ENCODE measurements at regions not wholly inside any gene's neighbourhood (a gene's known extent, or its start where the extent isn't known, plus 50 kb on each side); places are given as distances from the start of the nearest gene placed in this dataset.

- BruUV-seq (replicated peaks): no TSS peak
- ATAC-seq (no peak), DNase-seq (ENCODE audit: low read depth, low spot score) (no peak)
- Histone ChIP-seq H3K27me3 (ENCODE audit: control insufficient read depth, insufficient read depth, low read length) (no peaks in the 10 kb centered on the region), H3K4me3 (ENCODE audit: low read depth in 2 of 2, low read length in 2 of 2) (no peak overlapping the region), H3K36me3 (ENCODE audit: control insufficient read depth, insufficient read depth, low read length) (no peaks in the 10 kb centered on the region), H3K27ac (ENCODE audit: low read length) (no peak overlapping the region), H3K9me3 (ENCODE audit: control insufficient read depth, insufficient read depth, low read depth, low read length) (no peaks in the 10 kb centered on the region), H3K4me1 (ENCODE audit: control insufficient read depth, insufficient read depth, low read length) (no peaks in the 10 kb centered on the region)
- in situ Hi-C loops (cut with HindIII; ENCODE audit: low pct_unique_long_range_greater_than_20kb, low sequenced_read_pairs): no loop called here
- intact Hi-C loops (cut with micrococcal nuclease; ENCODE audit: unreplicated experiment): no loop called here
- POLR2A ChIA-PET: no interaction called here
- CTCF ChIA-PET: no interaction called here
- TF ChIP-seq CTCF (IDR thresholded peaks at IDR 0.05) (no peak), REST (IDR thresholded peaks at IDR 0.05; ENCODE audit: insufficient read depth in 1 of 2, low read depth in 2 of 2, low read length in 1 of 2) (no peak)
These were observed 403.3 kb upstream of the SGO1 start for GRCh38 chr3:20589275-20589674.

- Histone ChIP-seq H3K27me3 (ENCODE audit: control insufficient read depth, insufficient read depth, low read length) (no peaks in the 10 kb centered on the region), H3K4me3 (ENCODE audit: low read depth in 2 of 2, low read length in 2 of 2) (no peak overlapping the region), H3K27ac (ENCODE audit: low read length) (no peak overlapping the region), H3K36me3 (ENCODE audit: control insufficient read depth, insufficient read depth, low read length) (no peaks in the 10 kb centered on the region), H3K4me1 (ENCODE audit: control insufficient read depth, insufficient read depth, low read length) (no peaks in the 10 kb centered on the region), H3K9me3 (ENCODE audit: control insufficient read depth, insufficient read depth, low read depth, low read length) (no peaks in the 10 kb centered on the region)
- TF ChIP-seq SIN3A (IDR thresholded peaks at IDR 0.05; ENCODE audit: borderline replicate concordance, insufficient read depth, low read depth, low read length) (no peak), POLR2AphosphoS5 (IDR thresholded peaks at IDR 0.05; ENCODE audit: low read depth, low read length) (no peak), TCF7L2 (IDR thresholded peaks at IDR 0.05; ENCODE audit: low read depth, low read length) (no peak), REST (IDR thresholded peaks at IDR 0.05; ENCODE audit: insufficient read depth in 1 of 2, low read depth in 2 of 2, low read length in 1 of 2) (no peak), CTCF (IDR thresholded peaks at IDR 0.05) (no peak)
- intact Hi-C loops (cut with micrococcal nuclease; ENCODE audit: unreplicated experiment) (no loop called here), in situ Hi-C loops (cut with HindIII; ENCODE audit: low pct_unique_long_range_greater_than_20kb, low sequenced_read_pairs) (no loop called here)
- no peak for ATAC-seq
- DNase-seq (ENCODE audit: low read depth, low spot score): no peak
- no TSS peak for BruUV-seq (replicated peaks)
- ChIA-PET CTCF (no interaction called here), POLR2A (no interaction called here)
These were observed 402.8 kb upstream of the SGO1 start for GRCh38 chr3:20588781-20589180.

All from Panc1 (cell line).